ENCODE measurements at regions not wholly inside any gene's neighbourhood (a gene's known extent, or its start where the extent isn't known, plus 50 kb on each side); places are given as distances from the start of the nearest gene placed in this dataset.

DNA sequence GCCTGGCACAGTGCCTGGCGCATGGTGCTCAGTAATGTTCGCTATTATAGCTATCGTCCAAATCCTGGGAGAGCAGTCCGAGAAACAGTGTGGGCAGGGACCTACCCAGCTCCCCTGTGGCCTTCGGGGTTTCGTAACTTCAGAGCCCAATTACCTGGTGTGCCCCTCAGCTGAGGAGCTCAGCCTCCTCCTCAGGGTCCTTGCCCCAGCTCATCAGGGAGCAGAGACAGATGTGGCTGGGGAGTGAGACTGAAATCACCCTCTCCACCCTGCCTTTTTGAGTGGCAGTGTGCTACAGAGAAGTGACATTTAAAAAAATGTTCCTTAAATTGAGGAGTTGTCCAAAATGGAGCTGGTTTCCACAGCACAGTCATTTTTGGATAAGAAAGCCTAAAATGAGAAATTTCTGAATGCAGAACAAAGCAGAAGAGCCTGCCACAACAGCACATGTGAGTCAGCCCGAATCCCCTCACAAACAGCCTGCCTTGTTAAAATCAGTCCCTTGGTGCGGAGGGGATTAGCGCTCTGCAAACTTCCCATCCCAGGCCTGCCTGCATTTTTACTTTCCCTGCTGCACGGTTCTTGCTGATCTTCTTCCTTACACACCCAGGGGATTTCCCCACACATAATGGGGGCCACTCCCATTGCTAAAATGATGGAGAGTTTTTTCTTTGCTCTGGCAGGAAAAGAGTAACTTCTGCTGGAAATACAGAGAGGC, 78.1 kb upstream of the PITX1 start:
- TF ChIP-seq POLR2AphosphoS5 (IDR thresholded peaks at IDR 0.05; ENCODE audit: low read depth, low read length) (no peak), SIN3A (IDR thresholded peaks at IDR 0.05; ENCODE audit: borderline replicate concordance, insufficient read depth, low read length) (no peak), REST (IDR thresholded peaks at IDR 0.05; ENCODE audit: insufficient read depth in 1 of 2, low read depth in 2 of 2, low read length in 2 of 2) (no peak), FOXP2 (optimal IDR thresholded peaks at IDR 0.05; ENCODE audit: borderline replicate concordance, extremely low read depth, extremely low read length, insufficient read depth) (no peak), TAF1 (IDR thresholded peaks at IDR 0.05; ENCODE audit: borderline replicate concordance, insufficient read depth, low read length) (no peak)

DNA sequence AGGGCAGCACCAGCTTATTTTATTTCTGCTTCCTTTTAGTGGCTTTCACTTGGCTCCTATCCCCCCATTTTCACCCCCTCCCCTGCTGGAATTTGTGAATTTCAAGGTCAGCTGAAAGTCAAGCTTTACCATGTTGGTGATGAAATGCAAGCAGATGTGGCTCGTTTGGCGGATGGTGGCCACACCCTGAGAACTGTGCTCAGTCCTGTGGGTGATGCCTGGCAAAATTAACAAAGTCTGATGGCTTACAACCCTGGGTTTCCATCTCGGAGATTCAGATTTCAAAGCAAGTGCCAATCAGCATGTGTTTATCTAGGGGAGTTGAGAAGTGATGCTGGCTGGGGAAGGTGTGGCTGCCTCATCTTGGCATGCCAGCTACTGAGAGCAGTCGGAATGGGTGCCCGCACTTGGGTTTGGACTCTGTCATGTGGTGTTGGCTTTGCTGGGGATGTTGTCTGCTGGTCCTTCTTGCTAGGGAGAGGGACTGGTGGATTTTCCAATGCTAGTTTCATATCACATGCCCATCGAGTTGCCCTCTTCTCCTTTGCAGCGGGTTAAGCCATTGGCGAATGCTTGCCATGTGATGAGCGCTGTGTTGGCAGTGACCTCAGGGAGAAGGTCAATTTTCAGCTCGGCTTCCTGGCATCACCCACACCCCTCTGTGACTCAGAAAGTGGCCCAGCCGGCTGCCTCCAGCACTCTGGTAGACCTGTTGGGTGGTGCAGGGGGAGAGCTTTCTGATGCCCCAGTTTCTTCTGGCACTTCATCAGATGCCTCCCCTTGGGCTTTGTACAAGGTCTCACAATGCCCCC, 77.0 kb upstream of the PITX1 start:
- TF ChIP-seq SIN3A (IDR thresholded peaks at IDR 0.05; ENCODE audit: borderline replicate concordance, insufficient read depth, low read length) (no peak), POLR2AphosphoS5 (IDR thresholded peaks at IDR 0.05; ENCODE audit: low read depth, low read length) (no peak), REST (IDR thresholded peaks at IDR 0.05; ENCODE audit: insufficient read depth in 1 of 2, low read depth in 2 of 2, low read length in 2 of 2) (no peak), TAF1 (IDR thresholded peaks at IDR 0.05; ENCODE audit: borderline replicate concordance, insufficient read depth, low read length) (no peak), FOXP2 (optimal IDR thresholded peaks at IDR 0.05; ENCODE audit: borderline replicate concordance, extremely low read depth, extremely low read length, insufficient read depth) (no peak)

DNA sequence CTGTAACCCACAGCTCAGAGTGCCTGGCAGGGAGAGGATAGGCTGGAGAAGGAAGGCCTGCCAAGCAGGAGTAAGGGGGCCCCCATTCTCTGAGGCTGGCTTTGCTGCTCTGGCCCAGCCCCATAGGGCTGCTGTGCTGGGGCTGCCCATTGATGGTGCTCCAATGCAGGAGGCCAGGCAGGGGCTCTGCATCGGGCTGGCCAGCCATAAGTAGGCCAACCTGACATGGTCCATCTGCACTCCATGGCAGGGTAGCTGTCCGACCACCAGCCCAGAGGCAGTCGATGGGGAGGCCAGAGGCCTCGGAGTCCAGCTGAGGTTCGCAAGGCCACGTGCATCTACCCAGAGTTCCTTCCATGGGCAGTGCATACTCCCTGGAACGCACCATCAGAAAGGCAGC, 75.0 kb upstream of the PITX1 start:
- TF ChIP-seq TAF1 (IDR thresholded peaks at IDR 0.05; ENCODE audit: borderline replicate concordance, insufficient read depth, low read length) (no peak), REST (IDR thresholded peaks at IDR 0.05; ENCODE audit: insufficient read depth in 1 of 2, low read depth in 2 of 2, low read length in 2 of 2) (no peak), FOXP2 (optimal IDR thresholded peaks at IDR 0.05; ENCODE audit: borderline replicate concordance, extremely low read depth, extremely low read length, insufficient read depth) (no peak), SIN3A (IDR thresholded peaks at IDR 0.05; ENCODE audit: borderline replicate concordance, insufficient read depth, low read length) (no peak), POLR2AphosphoS5 (IDR thresholded peaks at IDR 0.05; ENCODE audit: low read depth, low read length) (no peak)

DNA sequence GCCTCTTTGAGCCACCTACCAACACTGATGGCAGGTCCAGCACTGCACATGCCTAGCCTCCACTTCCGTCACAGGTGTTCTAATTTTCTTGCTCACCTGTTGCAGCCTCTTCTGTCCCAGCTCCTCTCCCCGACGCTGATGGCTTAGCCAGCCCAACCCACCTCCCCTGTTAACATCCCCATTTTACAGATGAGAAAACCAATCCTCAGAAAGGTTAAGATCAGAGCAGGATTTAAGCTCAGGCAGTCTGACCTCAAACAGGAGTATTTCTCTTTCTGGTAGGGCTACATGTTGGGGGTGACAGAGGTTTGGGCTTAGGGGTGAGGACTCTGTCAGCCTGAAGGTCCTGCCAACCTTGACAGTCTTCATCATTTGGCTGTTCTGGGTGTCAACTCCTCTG, 74.5 kb upstream of the PITX1 start:
- TF ChIP-seq FOXP2 (optimal IDR thresholded peaks at IDR 0.05; ENCODE audit: borderline replicate concordance, extremely low read depth, extremely low read length, insufficient read depth), result no peak
- no peak for TF ChIP-seq TAF1 (IDR thresholded peaks at IDR 0.05; ENCODE audit: borderline replicate concordance, insufficient read depth, low read length)
- TF ChIP-seq REST (IDR thresholded peaks at IDR 0.05; ENCODE audit: insufficient read depth in 1 of 2, low read depth in 2 of 2, low read length in 2 of 2), result no peak
- no peak for TF ChIP-seq SIN3A (IDR thresholded peaks at IDR 0.05; ENCODE audit: borderline replicate concordance, insufficient read depth, low read length)
- no peak for TF ChIP-seq POLR2AphosphoS5 (IDR thresholded peaks at IDR 0.05; ENCODE audit: low read depth, low read length)
